ENCODE measurements at regions not wholly inside any gene's neighbourhood (a gene's known extent, or its start where the extent isn't known, plus 50 kb on each side); places are given as distances from the start of the nearest gene placed in this dataset.

- DNase-seq (ENCODE audit: low spot score): no peak
These were observed 560.5 kb downstream of the BCL11B start for GRCh38 chr14:98711453-98711852.

GRCh38 chr14:98714626-98715425 is 557.2 kb downstream of the BCL11B start:
- no peak for DNase-seq (ENCODE audit: low spot score)

GRCh38 chr14:98716133-98716532 is 555.9 kb downstream of the BCL11B start:
- no peak for DNase-seq (ENCODE audit: low spot score)

DNA sequence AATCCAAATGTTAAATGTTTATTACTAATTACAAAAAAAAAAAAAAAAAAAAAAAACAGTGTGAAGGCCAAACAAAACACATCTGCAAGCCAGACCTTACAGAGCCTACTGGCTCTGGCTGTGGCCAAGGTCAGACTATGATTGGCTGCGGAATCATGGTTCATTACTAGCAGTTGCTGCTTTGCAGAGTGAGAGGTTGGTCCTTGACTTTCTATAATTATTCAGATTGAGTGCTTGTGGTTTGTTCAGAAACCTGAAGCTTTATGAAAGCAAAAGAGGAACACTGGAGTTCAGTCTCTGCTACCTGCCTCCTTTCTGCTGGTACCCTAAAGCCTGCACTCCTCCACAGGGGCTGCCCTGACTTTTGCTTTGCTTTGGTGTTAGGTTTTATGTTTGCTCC is 550.9 kb downstream of the BCL11B start:
- no peak for DNase-seq (ENCODE audit: low spot score)

- DNase-seq (ENCODE audit: low spot score): no peak
These were observed 547.3 kb downstream of the BCL11B start for GRCh38 chr14:98724734-98725133.

- DNase-seq (ENCODE audit: low spot score): no peak
These were observed 546.8 kb downstream of the BCL11B start for GRCh38 chr14:98725191-98725590.

DNA sequence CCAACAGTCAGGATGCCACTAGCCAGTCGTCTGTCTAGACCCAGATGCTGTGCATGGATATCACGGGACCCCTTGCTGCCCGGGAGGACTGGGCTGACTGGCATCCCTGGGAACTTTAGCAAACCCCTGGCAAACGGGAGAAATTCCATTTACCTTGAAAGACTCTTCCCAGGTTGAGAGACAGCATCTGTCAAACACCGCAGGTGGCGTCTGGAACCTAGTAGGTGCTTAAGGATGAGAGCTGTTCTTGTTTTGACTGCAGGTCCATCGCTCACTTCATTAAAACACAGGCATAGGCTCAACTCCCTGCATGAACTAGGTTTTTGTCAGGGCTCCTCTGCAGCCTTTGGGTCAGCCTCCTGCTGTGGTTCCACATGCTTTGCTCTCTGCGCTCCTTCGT is 546.3 kb downstream of the BCL11B start:
- no peak for DNase-seq (ENCODE audit: low spot score)

DNA sequence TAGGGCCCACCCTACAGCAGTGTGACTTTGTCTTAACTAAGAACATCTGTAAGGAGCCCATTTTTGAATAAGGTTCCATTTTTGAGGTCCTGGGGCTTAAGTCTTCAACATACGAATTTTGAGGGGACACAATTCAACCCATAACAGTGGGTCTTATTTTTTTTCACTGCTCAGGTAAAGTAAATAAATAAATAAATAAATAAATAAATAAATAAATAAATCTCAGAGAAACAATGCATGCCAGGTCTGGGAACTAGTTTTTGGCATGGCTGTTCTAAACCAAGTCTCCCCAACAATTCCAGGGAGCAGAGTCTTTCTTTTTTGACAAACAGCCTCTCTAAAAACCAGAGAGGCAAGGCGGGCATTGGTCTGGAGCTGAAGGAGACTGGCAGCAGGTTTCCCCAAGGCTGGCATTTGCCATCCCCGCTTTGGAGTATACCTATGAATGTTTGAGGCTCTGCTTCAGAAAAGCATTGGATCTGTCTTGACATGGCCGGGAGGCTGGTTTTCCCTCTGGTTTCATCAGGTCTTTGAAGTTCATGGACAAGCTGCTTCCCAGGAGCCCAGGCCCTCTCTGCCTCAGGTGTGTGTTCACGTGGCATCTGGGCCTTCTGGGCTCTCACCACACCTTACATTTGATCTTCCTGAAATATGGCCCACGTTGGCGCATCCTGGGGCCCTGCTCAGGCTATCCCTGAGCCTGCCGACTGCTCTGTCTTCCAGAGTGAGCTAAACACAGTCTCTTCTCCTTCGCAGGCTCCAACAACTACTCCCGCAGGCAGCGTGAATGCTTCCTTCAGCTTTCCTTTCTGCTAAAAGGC is 545.2 kb downstream of the BCL11B start:
- no peak for DNase-seq (ENCODE audit: low spot score)

GRCh38 chr14:98728024-98728423 is 544.0 kb downstream of the BCL11B start:
- no peak for DNase-seq (ENCODE audit: low spot score)

GRCh38 chr14:98728836-98729235 is 543.2 kb downstream of the BCL11B start:
- no peak for DNase-seq (ENCODE audit: low spot score)

DNA sequence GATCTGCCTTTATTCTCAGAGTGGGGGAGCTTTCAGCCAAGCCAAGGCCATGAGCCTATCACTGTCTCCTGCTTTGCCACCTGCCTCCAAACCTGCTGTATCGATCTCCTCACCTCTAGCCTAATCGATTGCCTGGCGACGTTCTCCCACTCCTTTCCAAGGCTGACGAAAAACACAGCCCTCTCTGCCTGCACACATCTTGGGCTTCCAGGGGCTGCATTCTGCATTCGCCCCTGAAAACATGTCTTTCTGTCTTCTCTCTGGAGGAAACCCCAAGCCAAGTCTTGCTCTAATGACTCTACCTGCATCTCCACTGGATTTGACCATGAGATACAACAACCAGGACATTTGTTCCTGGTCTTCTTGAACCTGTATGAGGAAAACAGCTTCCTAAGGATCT is 540.7 kb downstream of the BCL11B start:
- no peak for DNase-seq (ENCODE audit: low spot score)

GRCh38 chr14:98731701-98732100 is 540.3 kb downstream of the BCL11B start:
- no peak for DNase-seq (ENCODE audit: low spot score)

- no peak for DNase-seq (ENCODE audit: low spot score)
These were observed 538.5 kb downstream of the BCL11B start for GRCh38 chr14:98733536-98733935.

- no peak for DNase-seq (ENCODE audit: low spot score)
These were observed 535.2 kb downstream of the BCL11B start for GRCh38 chr14:98736701-98737338.

- DNase-seq (ENCODE audit: low spot score): no peak
These were observed 530.5 kb downstream of the BCL11B start for GRCh38 chr14:98741523-98741922.

GRCh38 chr14:98742001-98742400 is 530.0 kb downstream of the BCL11B start:
- no peak for DNase-seq (ENCODE audit: low spot score)

GRCh38 chr14:98743536-98743935 is 528.5 kb downstream of the BCL11B start:
- no peak for DNase-seq (ENCODE audit: low spot score)

DNA sequence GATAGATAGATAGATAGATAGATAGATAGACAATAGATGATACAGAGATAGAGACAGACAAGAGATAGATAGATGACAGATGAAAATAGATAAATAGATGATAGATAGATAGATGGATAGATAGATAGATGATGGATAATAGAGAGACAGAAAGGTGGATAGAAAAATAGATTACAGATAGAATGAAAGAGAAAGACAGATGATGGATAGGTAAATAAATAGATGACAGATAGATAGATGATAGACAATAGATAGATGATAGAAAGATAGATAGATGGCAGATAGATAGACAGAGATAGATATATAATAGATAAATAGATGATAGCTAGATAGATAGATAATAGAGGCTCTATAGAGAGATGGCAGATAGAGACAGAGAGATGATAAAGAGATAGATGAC is 523.0 kb downstream of the BCL11B start:
- no peak for DNase-seq (ENCODE audit: low spot score)

DNA sequence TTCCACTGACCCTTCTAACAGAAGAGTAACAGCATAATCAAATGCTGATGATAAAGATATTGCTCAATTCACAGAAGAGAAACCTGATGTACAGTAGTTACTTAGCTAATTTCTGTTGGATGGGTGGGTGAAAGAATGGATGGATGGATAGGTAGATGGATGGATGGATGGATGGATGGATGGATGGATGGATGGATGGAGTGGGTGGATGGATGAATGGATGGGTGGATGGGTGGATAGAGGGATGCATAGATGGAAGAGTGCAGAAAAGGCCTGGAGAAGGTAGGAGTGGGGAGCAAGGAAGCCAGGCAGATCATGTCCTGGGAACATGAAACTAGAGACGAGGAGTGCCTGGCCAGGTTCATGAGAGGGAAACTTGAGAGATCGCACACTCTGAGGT is 520.9 kb downstream of the BCL11B start:
- DNase-seq (ENCODE audit: low spot score): no peak

GRCh38 chr14:98752660-98753059 is 519.3 kb downstream of the BCL11B start:
- no peak for DNase-seq (ENCODE audit: low spot score)

- no peak for DNase-seq (ENCODE audit: low spot score)
These were observed 517.5 kb downstream of the BCL11B start for GRCh38 chr14:98754343-98755020.

DNA sequence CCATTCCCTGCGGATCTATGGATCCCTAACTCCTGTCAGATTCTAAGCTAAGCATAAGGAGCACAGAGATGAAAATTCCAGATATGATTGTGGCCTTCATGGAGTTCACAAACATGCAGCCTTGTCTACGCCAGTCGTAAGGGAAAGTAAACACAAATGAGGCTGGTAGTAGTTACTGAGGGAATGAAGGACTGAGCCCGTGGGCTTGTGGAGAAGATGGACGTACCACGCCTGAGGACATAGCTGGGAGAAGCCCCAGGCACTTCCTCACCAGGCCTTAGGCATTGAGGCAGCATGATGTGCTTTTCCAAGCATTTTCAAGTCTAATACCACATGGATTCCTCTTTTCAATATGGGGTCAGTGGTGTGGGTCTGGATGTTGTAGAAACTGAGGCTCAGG is 515.2 kb downstream of the BCL11B start:
- no peak for DNase-seq (ENCODE audit: low spot score)
